Naive thymus-derived CD4-positive, alpha-beta T cell (primary cell): ENCODE measurements at regions not wholly inside any gene's neighbourhood (a gene's known extent, or its start where the extent isn't known, plus 50 kb on each side); places are given as distances from the start of the nearest gene placed in this dataset.
A peak's percentile ranks its signal among the peaks of the same experiment; 100 is the strongest.
"Not testable (repeated sequence)": the region's sequence is repeated elsewhere in the genome, so short reads cannot be mapped to it uniquely, and the experiment has no call there.

Source experiments
- ATAC-seq: fragments of 150-1000 bp; cut with Tn5 transposase; 2 replicates; pipeline ENCODE4 v1.10.0; 2021; ENCODE audit warnings: mild to moderate bottlenecking, moderate library complexity
- CTCF ChIA-PET: fragments of 350-600 bp; sonication (Branson Sonifier 250); formaldehyde crosslinking; loops from one replicate; lab custom pipeline; 2021; ENCODE audit warnings: antibody characterized with exemption; lab: Charles Lee
- POLR2A ChIA-PET: fragments of 350-600 bp; sonication (Branson Sonifier 250); formaldehyde crosslinking; loops from one replicate; lab custom pipeline; 2021; ENCODE audit warnings: antibody characterized with exemption, inconsistent platforms; lab: Charles Lee
- DNase-seq, 9 donors: peaks; one replicate each; pipeline versions ENCODE4 v3.0.0 to v3.0.0-alpha.2; 2020 to 2022; ENCODE audit warnings: mixed read lengths in 1 of 9
- H3K27ac ChIP-seq: one replicate; pipeline ENCODE4 v1.7.0; 2013; ENCODE audit warnings: mild to moderate bottlenecking, low read depth, low read length, moderate library complexity
- H3K27me3 ChIP-seq, 2 donors: one replicate each; pipeline ENCODE4 v1.7.0; 2013; ENCODE audit warnings: low read length in 2 of 2, mild to moderate bottlenecking in 2 of 2, moderate library complexity in 2 of 2; ENCODE audit not compliant: control insufficient read depth in 2 of 2, insufficient read depth in 2 of 2
- H3K36me3 ChIP-seq, 3 experiments: 1 replicate in 2 of 3; 2 replicates in 1 of 3; pipeline ENCODE4 v1.7.0; 2013; ENCODE audit warnings: low read length in 3 of 3, mild to moderate bottlenecking in 3 of 3, moderate library complexity in 1 of 3; ENCODE audit not compliant: insufficient read depth in 3 of 3, control insufficient read depth in 2 of 3
- H3K4me1 ChIP-seq, 2 donors: one replicate each; pipeline ENCODE4 v1.7.0; 2013; ENCODE audit warnings: low read length in 2 of 2, mild to moderate bottlenecking in 2 of 2, moderate library complexity in 1 of 2; ENCODE audit not compliant: control insufficient read depth in 2 of 2, insufficient read depth in 2 of 2
- H3K4me3 ChIP-seq: 2 replicates; pipeline ENCODE4 v1.7.0; 2013; ENCODE audit warnings: mild to moderate bottlenecking, low read length
- H3K9me3 ChIP-seq, 3 experiments: 1 replicate in 2 of 3; 2 replicates in 1 of 3; pipeline ENCODE4 v1.7.0; 2013; ENCODE audit warnings: low read length in 3 of 3; ENCODE audit not compliant: control insufficient read depth in 2 of 3
- H3K27ac Mint-ChIP-seq, 9 donors: one replicate each; pipeline ENCODE4 v1.8.0; 2020 to 2022; ENCODE audit warnings: mixed read lengths in 9 of 9, mild to moderate bottlenecking in 8 of 9, moderate library complexity in 5 of 9, inconsistent platforms in 2 of 9
- H3K27me3 Mint-ChIP-seq, 5 donors: one replicate each; pipeline ENCODE4 v1.8.0; 2021 to 2022; ENCODE audit warnings: mixed read lengths in 5 of 5, mild to moderate bottlenecking in 1 of 5
- H3K36me3 Mint-ChIP-seq, 5 donors: one replicate each; pipeline ENCODE4 v1.8.0; 2020 to 2022; ENCODE audit warnings: mixed read lengths in 5 of 5, mild to moderate bottlenecking in 3 of 5, inconsistent platforms in 1 of 5
- H3K4me1 Mint-ChIP-seq, 7 donors: one replicate each; pipeline ENCODE4 v1.8.0; 2020 to 2022; ENCODE audit warnings: mixed read lengths in 7 of 7, mild to moderate bottlenecking in 3 of 7, inconsistent platforms in 1 of 7
- H3K4me3 Mint-ChIP-seq, 10 donors: one replicate each; pipeline ENCODE4 v1.8.0; 2020 to 2022; ENCODE audit warnings: mild to moderate bottlenecking in 10 of 10, mixed read lengths in 10 of 10, moderate library complexity in 6 of 10, inconsistent platforms in 2 of 10
- H3K9me3 Mint-ChIP-seq, 11 donors: one replicate each; pipeline ENCODE4 v1.8.0; 2020 to 2022; ENCODE audit warnings: mixed read lengths in 11 of 11, mild to moderate bottlenecking in 4 of 11, inconsistent platforms in 1 of 11, moderate library complexity in 1 of 11
- intact Hi-C, 2 donors: fragments of 100-400 bp; cut with micrococcal nuclease; formaldehyde crosslinking; loops; one replicate each; pipeline ENCODE4 v1.15.1; 2023

- Histone ChIP-seq H3K36me3 (no peaks in the 10 kb centered on the region), H3K9me3 (no peaks in the 10 kb centered on the region), H3K27me3 (no peaks in the 10 kb centered on the region), H3K4me3 (no peak overlapping the region), H3K27ac (no peak overlapping the region), H3K4me1 (no peaks in the 10 kb centered on the region)
- ChIA-PET CTCF (no interaction called here), POLR2A (no interaction called here)
- DNase-seq: no peak
- no peak for ATAC-seq
- Mint-ChIP-seq H3K4me1 (no peaks in the 10 kb centered on the region), H3K36me3 (no peaks in the 10 kb centered on the region), H3K27ac (no peak overlapping the region), H3K27me3 (peaks cover 3 to 14% (median 5%) of the 10 kb centered on the region in 5 donors), H3K4me3 (no peak overlapping the region), H3K9me3 (no peaks in the 10 kb centered on the region)
- intact Hi-C loops: no loop called here
These were observed 84.8 kb upstream of the PAM start for GRCh38 chr5:102670224-102670836.

GRCh38 chr5:102671033-102671734 lies 83.9 kb upstream of the PAM start:
- not testable (repeated sequence) for H3K27ac ChIP-seq

DNA sequence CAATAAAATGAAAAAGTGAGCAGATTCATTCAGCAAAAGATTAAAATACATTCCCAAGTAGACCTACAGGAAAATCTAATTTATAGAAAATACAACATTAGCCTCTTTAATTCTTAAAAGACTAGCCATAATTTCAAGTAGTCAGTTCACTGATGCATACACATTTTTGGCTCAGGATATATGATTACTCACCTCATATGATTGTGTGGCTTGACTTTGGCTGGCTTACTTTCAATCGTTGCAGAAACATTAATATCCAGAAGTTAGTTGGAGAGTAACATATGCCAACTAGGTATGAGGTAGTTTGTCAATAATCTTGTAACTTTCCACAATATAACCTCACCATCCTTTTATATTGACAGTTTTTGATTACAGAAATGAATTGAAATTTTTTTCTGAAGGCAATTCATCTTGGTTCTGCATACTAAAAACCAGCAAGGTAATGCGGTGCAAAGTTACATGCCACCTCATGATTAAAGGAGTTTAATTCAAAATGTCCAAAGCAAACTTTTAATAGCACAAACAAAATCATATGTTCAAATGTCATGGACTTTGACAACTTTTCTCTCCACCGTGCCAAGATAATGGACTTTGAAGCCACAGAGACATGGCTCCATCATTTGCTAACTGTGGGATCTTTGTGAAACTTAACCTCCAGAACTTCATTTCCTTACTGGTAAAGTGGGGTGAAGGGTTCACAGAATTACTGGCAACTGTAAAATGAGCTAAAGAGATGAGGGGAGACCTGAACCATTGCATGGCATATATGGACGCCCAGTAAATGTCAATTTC lies 76.6 kb upstream of the PAM start:
- H3K36me3 ChIP-seq: no peaks in the 10 kb centered on the region
- Mint-ChIP-seq H3K4me1 (no peaks in the 10 kb centered on the region), H3K27me3 (peaks cover 0 to 5% (median 4%) of the 10 kb centered on the region in 5 donors), H3K9me3 (no peaks in the 10 kb centered on the region), H3K27ac (no peak overlapping the region), H3K4me3 (no peak overlapping the region), H3K36me3 (no peaks in the 10 kb centered on the region)
- ChIA-PET CTCF (interaction anchor here (0.6 kb wide), 1 partner anchor 203 kb away, joined by 7 read pairs; no protein-coding TSS in a partner anchor), POLR2A (no interaction called here)
- no peak overlapping the region for H3K4me3 ChIP-seq
- H3K27ac ChIP-seq: no peak overlapping the region
- no peaks in the 10 kb centered on the region for H3K9me3 ChIP-seq
- intact Hi-C loops: no loop called here
- H3K4me1 ChIP-seq: no peaks in the 10 kb centered on the region
- ATAC-seq: no peak
- no peak for DNase-seq
- H3K27me3 ChIP-seq: no peaks in the 10 kb centered on the region

More at GRCh38 chr5:102671033-102671734, 83.9 kb upstream of the PAM start:
- POLR2A ChIA-PET, H3K9me3 Mint-ChIP-seq, H3K4me1 ChIP-seq, CTCF ChIA-PET, H3K4me1 Mint-ChIP-seq, ATAC-seq, H3K4me3 Mint-ChIP-seq, H3K27ac Mint-ChIP-seq, DNase-seq, H3K4me3 ChIP-seq, intact Hi-C loops, H3K27me3 ChIP-seq, H3K36me3 Mint-ChIP-seq, H3K36me3 ChIP-seq, H3K9me3 ChIP-seq: not testable (repeated sequence)
- H3K27me3 Mint-ChIP-seq: peaks cover 3 to 14% (median 5%) of the 10 kb centered on the region in 5 donors

DNA sequence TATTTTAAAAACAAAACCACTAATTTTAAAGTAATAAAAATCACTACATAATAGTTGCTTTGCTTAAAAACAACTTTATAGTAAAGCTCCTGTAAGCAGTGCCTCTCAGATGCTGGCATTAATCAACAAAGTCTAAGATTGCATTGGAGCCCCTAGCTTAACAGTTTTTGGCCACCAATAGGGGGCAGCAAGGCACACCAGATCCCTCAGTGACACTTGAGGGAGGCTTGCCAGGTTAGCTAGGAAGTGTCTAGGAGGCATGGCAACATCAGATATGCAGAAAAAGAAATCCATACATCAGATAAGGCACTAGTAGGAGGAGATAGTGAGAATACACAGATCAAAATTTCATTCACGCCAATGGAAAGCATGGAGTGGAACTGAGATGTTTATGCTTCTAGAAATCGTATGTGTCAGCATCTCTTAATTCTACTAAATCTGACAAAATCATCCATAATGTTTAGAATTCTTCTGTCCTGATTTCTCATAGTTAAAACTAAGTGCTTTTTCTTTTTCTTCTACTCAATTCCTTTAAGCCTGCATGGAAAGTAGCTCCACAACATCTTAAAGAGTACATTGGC lies 73.6 kb upstream of the PAM start:
- Mint-ChIP-seq H3K9me3 (peaks cover 0 to 4% (median 0%) of the 10 kb centered on the region in 11 donors), H3K4me1 (no peaks in the 10 kb centered on the region), H3K27me3 (peaks cover 0 to 7% (median 4%) of the 10 kb centered on the region in 5 donors), H3K36me3 (no peaks in the 10 kb centered on the region), H3K27ac (no peak overlapping the region), H3K4me3 (no peak overlapping the region)
- Histone ChIP-seq H3K9me3 (no peaks in the 10 kb centered on the region), H3K27me3 (no peaks in the 10 kb centered on the region), H3K36me3 (no peaks in the 10 kb centered on the region), H3K4me1 (no peaks in the 10 kb centered on the region), H3K27ac (no peak overlapping the region), H3K4me3 (no peak overlapping the region)
- intact Hi-C loops: loop anchor here (1.0 to 2.0 kb wide), 6 partner anchors 99 to 543 kb away; no protein-coding TSS in a partner anchor
- ChIA-PET CTCF (interaction anchor here (0.6 to 2.0 kb wide), 5 partner anchors 14 to 458 kb away, joined by 3 to 9 read pairs (median 3); no protein-coding TSS in a partner anchor), POLR2A (no interaction called here)
- peak in 7 of 9 donors; percentile 7 to 60 (median 25) for DNase-seq
- ATAC-seq: peak; percentile 63

GRCh38 chr5:102682101-102682647 lies 72.9 kb upstream of the PAM start:
- CTCF ChIA-PET: interaction anchor here (1.1 to 2.0 kb wide), 3 partner anchors 338 to 458 kb away, joined by 3 to 9 read pairs (median 3); no protein-coding TSS in a partner anchor
- H3K27ac Mint-ChIP-seq: no peak overlapping the region

GRCh38 chr5:102688076-102688475 lies 67.0 kb upstream of the PAM start:
- H3K4me3 Mint-ChIP-seq, intact Hi-C loops, H3K4me1 Mint-ChIP-seq, ATAC-seq, H3K36me3 ChIP-seq, POLR2A ChIA-PET, H3K4me3 ChIP-seq, CTCF ChIA-PET, H3K27ac ChIP-seq, H3K9me3 ChIP-seq, DNase-seq, H3K27me3 ChIP-seq, H3K36me3 Mint-ChIP-seq, H3K27ac Mint-ChIP-seq, H3K4me1 ChIP-seq: not testable (repeated sequence)
- Mint-ChIP-seq H3K9me3 (peaks cover 0 to 11% (median 4%) of the 10 kb centered on the region in 11 donors), H3K27me3 (peaks cover 0 to 12% (median 10%) of the 10 kb centered on the region in 5 donors)

More at GRCh38 chr5:102682101-102682647, 72.9 kb upstream of the PAM start:
- Histone ChIP-seq H3K27me3 (no peaks in the 10 kb centered on the region), H3K27ac (no peak overlapping the region), H3K4me1 (no peaks in the 10 kb centered on the region), H3K4me3 (no peak overlapping the region), H3K36me3 (no peaks in the 10 kb centered on the region), H3K9me3 (no peaks in the 10 kb centered on the region)
- H3K36me3 Mint-ChIP-seq: no peaks in the 10 kb centered on the region
- peaks cover 0 to 11% (median 4%) of the 10 kb centered on the region in 5 donors for H3K27me3 Mint-ChIP-seq
- intact Hi-C loops: no loop called here
- H3K4me3 Mint-ChIP-seq: no peak overlapping the region
- DNase-seq: no peak
- POLR2A ChIA-PET: no interaction called here
- no peak for ATAC-seq
- peaks cover 0 to 4% (median 0%) of the 10 kb centered on the region in 11 donors for H3K9me3 Mint-ChIP-seq
- H3K4me1 Mint-ChIP-seq: no peaks in the 10 kb centered on the region
